ENCODE measurements at regions not wholly inside any gene's neighbourhood (a gene's known extent, or its start where the extent isn't known, plus 50 kb on each side); places are given as distances from the start of the nearest gene placed in this dataset.

DNA sequence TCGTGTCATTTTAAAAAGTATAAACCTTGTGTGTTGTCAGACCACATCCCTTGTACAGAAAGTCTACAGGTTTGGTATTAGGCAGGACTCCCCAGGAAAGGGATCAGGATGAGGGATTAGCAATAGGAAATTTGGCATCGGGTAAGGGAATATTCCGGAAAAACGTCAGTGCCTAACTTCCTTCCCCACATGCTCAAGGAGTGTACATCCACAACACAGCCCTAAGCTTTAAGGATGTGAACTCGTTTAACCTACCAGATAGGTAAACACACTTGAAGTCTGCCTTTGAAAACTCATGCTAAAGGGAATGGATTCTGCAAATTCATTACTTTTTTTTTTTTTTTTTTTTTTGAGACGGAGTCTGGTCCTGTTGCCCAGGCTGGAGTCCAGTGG is 194.9 kb downstream of the SKIDA1 start:
- TF ChIP-seq, protein P1, sequence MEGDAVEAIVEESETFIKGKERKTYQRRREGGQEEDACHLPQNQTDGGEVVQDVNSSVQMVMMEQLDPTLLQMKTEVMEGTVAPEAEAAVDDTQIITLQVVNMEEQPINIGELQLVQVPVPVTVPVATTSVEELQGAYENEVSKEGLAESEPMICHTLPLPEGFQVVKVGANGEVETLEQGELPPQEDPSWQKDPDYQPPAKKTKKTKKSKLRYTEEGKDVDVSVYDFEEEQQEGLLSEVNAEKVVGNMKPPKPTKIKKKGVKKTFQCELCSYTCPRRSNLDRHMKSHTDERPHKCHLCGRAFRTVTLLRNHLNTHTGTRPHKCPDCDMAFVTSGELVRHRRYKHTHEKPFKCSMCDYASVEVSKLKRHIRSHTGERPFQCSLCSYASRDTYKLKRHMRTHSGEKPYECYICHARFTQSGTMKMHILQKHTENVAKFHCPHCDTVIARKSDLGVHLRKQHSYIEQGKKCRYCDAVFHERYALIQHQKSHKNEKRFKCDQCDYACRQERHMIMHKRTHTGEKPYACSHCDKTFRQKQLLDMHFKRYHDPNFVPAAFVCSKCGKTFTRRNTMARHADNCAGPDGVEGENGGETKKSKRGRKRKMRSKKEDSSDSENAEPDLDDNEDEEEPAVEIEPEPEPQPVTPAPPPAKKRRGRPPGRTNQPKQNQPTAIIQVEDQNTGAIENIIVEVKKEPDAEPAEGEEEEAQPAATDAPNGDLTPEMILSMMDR (conservative IDR thresholded peaks at IDR 0.05; ENCODE audit: low read depth, low read length): no peak
- DNase-seq (ENCODE audit: low read depth): no peak

DNA sequence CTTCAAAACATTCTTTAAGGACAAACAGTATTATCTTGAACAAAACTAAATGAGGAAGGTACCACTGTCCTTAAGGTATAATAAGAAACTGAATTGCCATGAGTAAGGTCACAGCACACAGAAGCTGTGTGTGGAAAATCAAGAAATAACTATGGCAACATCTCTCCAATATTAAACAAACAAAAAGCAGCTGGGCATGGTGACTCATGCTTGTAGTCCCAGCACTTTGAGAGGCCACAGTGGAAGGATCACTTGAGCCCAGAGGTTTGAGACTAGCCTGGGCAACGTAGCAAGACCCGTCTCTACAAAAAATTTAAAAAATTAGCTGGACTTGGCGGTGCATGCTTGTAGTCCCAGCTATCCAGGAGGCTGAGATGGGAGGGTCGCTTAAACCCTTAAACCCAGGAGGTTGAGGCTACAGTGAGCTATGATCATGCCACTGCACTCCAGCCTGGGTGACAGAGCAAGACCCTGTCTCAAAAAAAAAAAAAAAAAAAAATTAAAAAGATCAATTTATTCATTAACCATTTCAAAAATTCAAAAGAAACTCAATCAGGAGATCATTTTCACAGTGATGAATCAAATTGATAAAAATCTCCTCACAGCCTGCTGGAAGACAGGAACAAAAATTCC is 195.4 kb downstream of the SKIDA1 start:
- no peak overlapping the region for H3K4me3 ChIP-seq (ENCODE audit: low read length)
- TF ChIP-seq, protein P1 (conservative IDR thresholded peaks at IDR 0.05; ENCODE audit: low read depth, low read length): no peak
- DNase-seq (ENCODE audit: low read depth): no peak

More for the DNA sequence above, 194.9 kb downstream of the SKIDA1 start:
- H3K4me3 ChIP-seq (ENCODE audit: low read length): no peak overlapping the region

DNA sequence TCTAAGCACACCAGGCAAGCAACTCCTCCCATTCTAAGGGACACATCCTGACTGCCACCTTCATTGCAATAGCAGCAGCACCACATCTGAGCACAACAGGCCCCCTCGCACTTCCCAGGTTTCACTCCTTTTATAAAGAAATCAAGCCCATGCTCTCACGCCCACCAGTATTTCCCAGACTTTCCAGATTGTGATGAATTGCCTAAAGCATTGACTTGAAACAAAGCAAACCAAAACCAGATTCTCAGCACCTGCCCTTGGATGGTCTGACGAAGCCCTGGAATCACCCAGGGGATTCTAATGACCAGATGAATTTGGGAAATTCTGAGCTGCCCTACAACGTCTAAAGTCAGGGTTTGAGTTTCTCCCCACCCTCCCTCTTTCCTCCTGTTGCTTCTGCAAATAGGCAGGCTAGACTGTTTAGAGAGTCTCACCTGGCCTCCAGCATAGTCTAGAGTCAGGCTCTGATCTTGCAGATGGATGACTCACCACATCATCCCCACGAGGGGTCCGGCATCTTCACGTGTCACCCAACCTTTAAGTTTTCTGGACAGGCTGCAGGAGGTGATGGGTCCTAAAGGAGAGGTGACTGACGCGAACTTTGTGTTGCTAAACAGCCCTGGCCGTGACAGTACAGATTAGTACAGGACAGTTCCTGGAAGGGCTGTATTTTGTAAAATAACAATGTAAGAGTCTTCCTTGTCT is 198.0 kb downstream of the SKIDA1 start:
- no peak for DNase-seq (ENCODE audit: low read depth)
- no peak overlapping the region for H3K4me3 ChIP-seq (ENCODE audit: low read length)
- TF ChIP-seq, protein P1 (conservative IDR thresholded peaks at IDR 0.05; ENCODE audit: low read depth, low read length): no peak

DNA sequence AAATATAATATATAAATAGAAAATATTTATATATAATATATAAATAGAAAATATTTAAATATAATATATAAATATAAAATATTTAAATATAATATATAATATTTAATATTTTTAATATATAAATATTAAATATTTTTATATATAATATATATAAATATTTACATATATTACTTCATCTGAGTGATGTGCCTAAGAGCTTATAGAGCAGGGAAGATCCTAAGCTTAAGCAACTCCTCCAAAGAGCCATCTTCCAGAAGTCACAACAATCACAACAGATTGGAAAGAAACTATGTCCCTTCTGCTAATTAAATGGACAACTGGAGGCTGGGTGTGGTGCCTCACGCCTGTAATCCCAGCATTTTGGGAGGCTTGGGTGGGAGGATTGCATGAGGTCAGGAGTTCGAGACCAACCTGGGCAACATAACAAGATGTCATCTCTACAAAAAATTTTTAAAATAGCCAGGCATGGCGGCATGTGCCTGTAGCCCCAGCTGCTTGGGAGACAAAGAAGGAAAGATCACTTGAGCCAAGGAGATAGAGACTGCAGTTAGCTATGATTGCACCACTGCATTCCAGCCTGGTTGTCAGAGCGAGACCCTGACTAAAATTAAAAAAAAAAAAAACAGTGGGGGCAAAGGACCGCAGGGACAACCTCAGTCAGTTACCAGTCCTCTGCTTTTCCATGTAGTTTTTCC is 198.7 kb downstream of the SKIDA1 start:
- TF ChIP-seq, protein P1 (conservative IDR thresholded peaks at IDR 0.05; ENCODE audit: low read depth, low read length): no peak
- no peak for DNase-seq (ENCODE audit: low read depth)
- H3K4me3 ChIP-seq (ENCODE audit: low read length): no peak overlapping the region

DNA sequence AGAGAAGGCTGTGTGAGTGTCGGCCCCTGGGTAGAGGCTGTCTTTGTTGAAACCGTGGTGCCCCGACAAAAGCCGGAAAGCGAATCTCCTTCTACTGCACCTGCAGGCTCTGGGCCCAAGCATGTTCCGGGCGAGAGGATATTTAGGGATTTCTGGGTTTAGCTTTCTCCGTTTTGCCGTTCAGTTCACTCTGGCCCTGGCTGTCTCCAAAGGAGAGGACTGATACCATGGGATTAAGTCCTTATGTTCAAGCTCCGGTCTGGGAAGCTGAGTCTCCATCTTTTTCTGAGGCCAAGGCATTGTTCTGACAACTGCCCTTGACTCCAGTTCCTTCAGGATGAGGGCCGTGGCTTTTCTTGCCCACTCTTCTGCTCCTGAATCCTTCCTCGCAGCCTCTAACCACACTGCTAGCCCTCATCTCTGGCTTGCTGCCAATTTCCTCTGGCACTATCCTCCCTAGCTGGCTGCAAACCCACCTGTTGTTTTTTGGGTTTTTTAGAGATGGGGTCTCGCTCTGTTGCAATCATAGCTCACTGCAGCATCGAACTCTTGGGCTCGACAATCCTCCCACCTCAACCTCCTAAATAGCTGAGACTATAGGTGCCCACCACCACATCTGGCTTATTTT is 206.8 kb downstream of the SKIDA1 start:
- no peak for DNase-seq (ENCODE audit: low read depth)
- TF ChIP-seq, protein P1 (conservative IDR thresholded peaks at IDR 0.05; ENCODE audit: low read depth, low read length): no peak
- H3K4me3 ChIP-seq (ENCODE audit: low read length): no peak overlapping the region

DNA sequence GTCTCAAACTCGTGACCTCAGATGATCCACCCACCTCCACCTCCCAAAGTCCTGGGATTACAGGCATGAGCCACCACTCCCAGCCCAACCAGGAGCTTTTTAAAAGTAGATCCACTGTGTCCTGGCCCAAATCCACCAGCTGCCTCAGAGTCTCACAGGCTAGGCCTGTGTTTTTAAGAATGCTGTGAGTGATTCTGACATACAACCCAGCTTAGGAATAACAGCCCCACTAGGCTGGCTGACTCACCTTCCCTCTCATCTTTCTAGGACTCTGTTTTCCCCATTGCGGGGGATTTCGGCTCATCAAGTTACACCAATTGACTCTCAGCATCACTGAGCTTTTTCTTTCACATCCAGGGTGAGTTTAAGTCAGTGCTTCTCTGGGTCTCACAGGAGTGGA is 207.6 kb downstream of the SKIDA1 start:
- TF ChIP-seq, protein P1 (conservative IDR thresholded peaks at IDR 0.05; ENCODE audit: low read depth, low read length): no peak
- DNase-seq (ENCODE audit: low read depth): no peak
- no peak overlapping the region for H3K4me3 ChIP-seq (ENCODE audit: low read length)

Measured in retinal pigment epithelial cell (primary cell).